Neural cell (in vitro differentiated cells): ENCODE measurements at regions not wholly inside any gene's neighbourhood (a gene's known extent, or its start where the extent isn't known, plus 50 kb on each side); places are given as distances from the start of the nearest gene placed in this dataset.

Experiments used
- H2AFZ ChIP-seq: fragments of 200-600, 300-800 bp; sonication (generic), shearing (Covaris generic); 2 replicates; pipeline ENCODE4 v1.6.0; 2014; ENCODE audit warnings: low read depth, mild to moderate bottlenecking, antibody characterized with exemption, low read length, moderate library complexity
- H3F3A ChIP-seq: fragments of 200-600 bp; shearing (Covaris generic); 2 replicates; pipeline ENCODE4 v1.6.1; 2016; ENCODE audit warnings: mild to moderate bottlenecking, moderate library complexity, mixed read lengths, antibody characterized with exemption, low read length; ENCODE audit not compliant: insufficient read depth, poor library complexity, severe bottlenecking
- H3K27ac ChIP-seq: fragments of 200-600, 300-800 bp; sonication (generic), shearing (Covaris generic); 2 replicates; pipeline ENCODE4 v1.5.1; 2014; ENCODE audit warnings: mild to moderate bottlenecking, low read length, moderate library complexity
- H3K27me3 ChIP-seq: fragments of 300-800, 200-600 bp; sonication (generic), shearing (Covaris generic); 2 replicates; pipeline ENCODE4 v1.6.0; 2014; ENCODE audit warnings: mild to moderate bottlenecking, low read depth, low read length, moderate library complexity; ENCODE audit not compliant: insufficient read depth
- H3K36me3 ChIP-seq: fragments of 300-800, 200-600 bp; sonication (generic), shearing (Covaris generic); 2 replicates; pipeline ENCODE4 v1.5.1; 2014; ENCODE audit warnings: mild to moderate bottlenecking, antibody characterized with exemption, low read length, moderate library complexity; ENCODE audit not compliant: insufficient read depth
- H3K4me2 ChIP-seq: fragments of 300-800, 200-600 bp; sonication (generic), shearing (Covaris generic); 2 replicates; pipeline ENCODE4 v1.6.0; 2014; ENCODE audit warnings: mild to moderate bottlenecking, low read length
- H3K4me3 ChIP-seq: fragments of 300-800, 200-600 bp; sonication (generic), shearing (Covaris generic); 2 replicates; pipeline ENCODE4 v1.5.1; 2014; ENCODE audit warnings: mild to moderate bottlenecking, low read length, moderate library complexity
- H3K79me2 ChIP-seq: fragments of 200-600 bp; shearing (Covaris generic); replicated peaks from 2 replicates; pipeline ENCODE4 v1.6.0; 2014; ENCODE audit warnings: mild to moderate bottlenecking, low read length, moderate library complexity; ENCODE audit not compliant: insufficient read depth
- H3K9ac ChIP-seq: fragments of 300-800, 200-600 bp; sonication (generic), shearing (Covaris generic); 2 replicates; pipeline ENCODE4 v1.6.1; 2016; ENCODE audit warnings: mild to moderate bottlenecking, low read length, mixed read lengths
- H3K9me2 ChIP-seq: fragments of 200-600 bp; shearing (Covaris generic); 2 replicates; pipeline ENCODE4 v1.6.1; 2016; ENCODE audit warnings: mild to moderate bottlenecking, low read length, mixed read lengths; ENCODE audit not compliant: insufficient read depth
- H3K9me3 ChIP-seq: fragments of 200-600, 300-800 bp; sonication (generic), shearing (Covaris generic); 2 replicates; pipeline ENCODE4 v1.6.1; 2016; ENCODE audit warnings: mild to moderate bottlenecking, mixed run types, low read length, moderate library complexity, mixed read lengths
- H4K20me1 ChIP-seq: fragments of 200-600 bp; shearing (Covaris generic); 2 replicates; pipeline ENCODE4 v1.6.1; 2016; ENCODE audit warnings: mild to moderate bottlenecking, mixed run types; ENCODE audit not compliant: insufficient read depth
- CTCF ChIP-seq: fragments of 450-650 bp; IDR thresholded peaks from 2 replicates; pipeline ENCODE4 v1.5.1; 2014; ENCODE audit warnings: antibody characterized with exemption, mild to moderate bottlenecking, moderate library complexity; ENCODE audit not compliant: poor library complexity, severe bottlenecking
- EP300 ChIP-seq: fragments of 450-650 bp; conservative IDR thresholded peaks from 2 replicates; pipeline ENCODE4 v1.6.1; 2014; ENCODE audit warnings: antibody characterized with exemption, mild to moderate bottlenecking, moderate library complexity; ENCODE audit not compliant: poor library complexity, severe bottlenecking
- EZH2 ChIP-seq: fragments of 200-600, 300-800 bp; shearing (Covaris generic), sonication (generic); IDR thresholded peaks from 2 replicates; pipeline ENCODE4 v1.6.1; 2014; ENCODE audit warnings: antibody characterized with exemption, low read length, borderline replicate concordance, mild to moderate bottlenecking; ENCODE audit not compliant: insufficient read depth, poor library complexity, severe bottlenecking
- MXI1 ChIP-seq: fragments of 450-650 bp; conservative IDR thresholded peaks from 2 replicates; pipeline ENCODE4 v1.6.1; 2014; ENCODE audit warnings: antibody characterized with exemption, mild to moderate bottlenecking; ENCODE audit not compliant: poor library complexity, severe bottlenecking
- POLR2AphosphoS5 ChIP-seq: IDR thresholded peaks from 2 replicates; pipeline ENCODE4 v1.6.1; 2012
- RAD21 ChIP-seq: fragments of 450-650 bp; conservative IDR thresholded peaks from 2 replicates; pipeline ENCODE4 v1.6.1; 2014; ENCODE audit warnings: antibody characterized with exemption, mild to moderate bottlenecking, moderate library complexity
- SMC3 ChIP-seq: fragments of 450-650 bp; conservative IDR thresholded peaks from 2 replicates; pipeline ENCODE4 v1.6.1; 2014; ENCODE audit warnings: antibody characterized with exemption, mild to moderate bottlenecking, moderate library complexity; ENCODE audit not compliant: poor library complexity
- TAF1 ChIP-seq: IDR thresholded peaks from 2 replicates; pipeline ENCODE4 v1.6.1; 2012; ENCODE audit warnings: low read depth
- TF ChIP-seq, protein P1 (sequence below): IDR thresholded peaks from 2 replicates; pipeline ENCODE4 v1.6.1; 2012; ENCODE audit warnings: borderline replicate concordance

- H3F3A ChIP-seq: no peaks in the 10 kb centered on the region
- no peaks in the 10 kb centered on the region for H3K27me3 ChIP-seq
- H3K4me3 ChIP-seq: no peak overlapping the region
- H3K36me3 ChIP-seq: no peaks in the 10 kb centered on the region
- TF ChIP-seq EP300 (no peak), TAF1 (no peak), POLR2AphosphoS5 (no peak), CTCF (no peak), SMC3 (no peak), EZH2 (no peak), RAD21 (no peak), MXI1 (no peak)
- TF ChIP-seq, protein P1, sequence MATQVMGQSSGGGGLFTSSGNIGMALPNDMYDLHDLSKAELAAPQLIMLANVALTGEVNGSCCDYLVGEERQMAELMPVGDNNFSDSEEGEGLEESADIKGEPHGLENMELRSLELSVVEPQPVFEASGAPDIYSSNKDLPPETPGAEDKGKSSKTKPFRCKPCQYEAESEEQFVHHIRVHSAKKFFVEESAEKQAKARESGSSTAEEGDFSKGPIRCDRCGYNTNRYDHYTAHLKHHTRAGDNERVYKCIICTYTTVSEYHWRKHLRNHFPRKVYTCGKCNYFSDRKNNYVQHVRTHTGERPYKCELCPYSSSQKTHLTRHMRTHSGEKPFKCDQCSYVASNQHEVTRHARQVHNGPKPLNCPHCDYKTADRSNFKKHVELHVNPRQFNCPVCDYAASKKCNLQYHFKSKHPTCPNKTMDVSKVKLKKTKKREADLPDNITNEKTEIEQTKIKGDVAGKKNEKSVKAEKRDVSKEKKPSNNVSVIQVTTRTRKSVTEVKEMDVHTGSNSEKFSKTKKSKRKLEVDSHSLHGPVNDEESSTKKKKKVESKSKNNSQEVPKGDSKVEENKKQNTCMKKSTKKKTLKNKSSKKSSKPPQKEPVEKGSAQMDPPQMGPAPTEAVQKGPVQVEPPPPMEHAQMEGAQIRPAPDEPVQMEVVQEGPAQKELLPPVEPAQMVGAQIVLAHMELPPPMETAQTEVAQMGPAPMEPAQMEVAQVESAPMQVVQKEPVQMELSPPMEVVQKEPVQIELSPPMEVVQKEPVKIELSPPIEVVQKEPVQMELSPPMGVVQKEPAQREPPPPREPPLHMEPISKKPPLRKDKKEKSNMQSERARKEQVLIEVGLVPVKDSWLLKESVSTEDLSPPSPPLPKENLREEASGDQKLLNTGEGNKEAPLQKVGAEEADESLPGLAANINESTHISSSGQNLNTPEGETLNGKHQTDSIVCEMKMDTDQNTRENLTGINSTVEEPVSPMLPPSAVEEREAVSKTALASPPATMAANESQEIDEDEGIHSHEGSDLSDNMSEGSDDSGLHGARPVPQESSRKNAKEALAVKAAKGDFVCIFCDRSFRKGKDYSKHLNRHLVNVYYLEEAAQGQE: no peak
- no peaks in the 10 kb centered on the region for H4K20me1 ChIP-seq
- H3K4me2 ChIP-seq: no peak overlapping the region
- H3K9me3 ChIP-seq: no peaks in the 10 kb centered on the region
- H3K27ac ChIP-seq: no peak overlapping the region
- H3K9ac ChIP-seq: no peak overlapping the region
- no peaks in the 10 kb centered on the region for H3K79me2 ChIP-seq
- H2AFZ ChIP-seq: no peak overlapping the region
- H3K9me2 ChIP-seq: no peaks in the 10 kb centered on the region
Measured at GRCh38 chr13:64551755-64552154, 2678.4 kb downstream of the PCDH9 start.

GRCh38 chr13:64546371-64546770, 2683.8 kb downstream of the PCDH9 start:
- H4K20me1 ChIP-seq: no peaks in the 10 kb centered on the region
- H3K4me3 ChIP-seq: no peak overlapping the region
- no peak overlapping the region for H3K9ac ChIP-seq
- no peaks in the 10 kb centered on the region for H3K9me2 ChIP-seq
- TF ChIP-seq EZH2: no peak
- no peaks in the 10 kb centered on the region for H3K27me3 ChIP-seq
- no peaks in the 10 kb centered on the region for H3K9me3 ChIP-seq
- H3K79me2 ChIP-seq: no peaks in the 10 kb centered on the region
- H3K27ac ChIP-seq: no peak overlapping the region
- H3K36me3 ChIP-seq: no peaks in the 10 kb centered on the region
- H3K4me2 ChIP-seq: no peak overlapping the region
- no peak overlapping the region for H2AFZ ChIP-seq
- H3F3A ChIP-seq: no peaks in the 10 kb centered on the region

GRCh38 chr13:64540976-64541375, 2689.2 kb downstream of the PCDH9 start:
- H3F3A ChIP-seq: no peaks in the 10 kb centered on the region
- no peaks in the 10 kb centered on the region for H3K9me2 ChIP-seq
- H4K20me1 ChIP-seq: no peaks in the 10 kb centered on the region
- no peak overlapping the region for H3K4me3 ChIP-seq
- H3K79me2 ChIP-seq: no peaks in the 10 kb centered on the region
- TF ChIP-seq CTCF (no peak), POLR2AphosphoS5 (no peak), TAF1 (no peak), MXI1 (no peak), SMC3 (no peak), RAD21 (no peak), EP300 (no peak), EZH2 (no peak)
- TF ChIP-seq, protein P1: no peak
- H3K36me3 ChIP-seq: no peaks in the 10 kb centered on the region
- H2AFZ ChIP-seq: no peak overlapping the region
- H3K27ac ChIP-seq: no peak overlapping the region
- H3K27me3 ChIP-seq: no peaks in the 10 kb centered on the region
- no peaks in the 10 kb centered on the region for H3K9me3 ChIP-seq
- no peak overlapping the region for H3K9ac ChIP-seq
- H3K4me2 ChIP-seq: no peak overlapping the region
